HG03196 (cell line): ENCODE measurements at regions not wholly inside any gene's neighbourhood (a gene's known extent, or its start where the extent isn't known, plus 50 kb on each side); places are given as distances from the start of the nearest gene placed in this dataset.

Experiments used
- ATAC-seq: cut with Tn5 transposase; IDR thresholded peaks from one replicate; pipeline ENCODE4 v1.9.1; 2021; ENCODE audit not compliant: unreplicated experiment

GRCh38 chr18:27899893-27900292, 277.0 kb downstream of the CDH2 start:
- ATAC-seq = no peak

- no peak for ATAC-seq
Measured at GRCh38 chr18:27894746-27895145, 282.2 kb downstream of the CDH2 start.

- ATAC-seq = no peak
Measured at GRCh38 chr18:27887711-27888495, 289.0 kb downstream of the CDH2 start.

- no peak for ATAC-seq
Measured at GRCh38 chr18:27887287-27887686, 289.6 kb downstream of the CDH2 start.

- no peak for ATAC-seq
Measured at GRCh38 chr18:27879540-27879939, 297.4 kb downstream of the CDH2 start.

GRCh38 chr18:27871726-27872125, 305.2 kb downstream of the CDH2 start:
- ATAC-seq = no peak

- no peak for ATAC-seq
Measured at GRCh38 chr18:27869735-27870134, 307.2 kb downstream of the CDH2 start.

- no peak for ATAC-seq
Measured at GRCh38 chr18:27865431-27865830, 311.5 kb downstream of the CDH2 start.

GRCh38 chr18:27863780-27864430, 313.0 kb downstream of the CDH2 start:
- ATAC-seq = no peak

GRCh38 chr18:27862041-27862682, 314.8 kb downstream of the CDH2 start:
- no peak for ATAC-seq

GRCh38 chr18:27861539-27861938, 315.4 kb downstream of the CDH2 start:
- ATAC-seq = no peak

- ATAC-seq = no peak
Measured at GRCh38 chr18:27860701-27861107, 316.2 kb downstream of the CDH2 start.

GRCh38 chr18:27860011-27860410, 316.9 kb downstream of the CDH2 start:
- ATAC-seq = no peak

- no peak for ATAC-seq
Measured at GRCh38 chr18:27856820-27857219, 320.1 kb downstream of the CDH2 start.

GRCh38 chr18:27855486-27855885, 321.4 kb downstream of the CDH2 start:
- ATAC-seq = no peak

- ATAC-seq = no peak
Measured at GRCh38 chr18:27854631-27855030, 322.3 kb downstream of the CDH2 start.

GRCh38 chr18:27848336-27848735, 328.6 kb downstream of the CDH2 start:
- ATAC-seq = no peak

- ATAC-seq = no peak
Measured at GRCh38 chr18:27847412-27847811, 329.5 kb downstream of the CDH2 start.

GRCh38 chr18:27845897-27846296, 331.0 kb downstream of the CDH2 start:
- ATAC-seq = no peak

- ATAC-seq = no peak
Measured at GRCh38 chr18:27843783-27844777, 332.9 kb downstream of the CDH2 start.

GRCh38 chr18:27839141-27839540, 337.8 kb downstream of the CDH2 start:
- ATAC-seq = no peak
